Type B pancreatic cell (in vitro differentiated cells): ENCODE measurements at regions not wholly inside any gene's neighbourhood (a gene's known extent, or its start where the extent isn't known, plus 50 kb on each side); places are given as distances from the start of the nearest gene placed in this dataset.

Experiments
- DNase-seq: peaks from one replicate; pipeline ENCODE4 v3.0.0; 2021; ENCODE audit warnings: mixed read lengths; ENCODE audit not compliant: unreplicated experiment; ENCODE audit errors: extremely low spot score
- H3K27ac Mint-ChIP-seq: 2 replicates; pipeline ENCODE4 v1.8.0; 2021; ENCODE audit warnings: mild to moderate bottlenecking, mixed read lengths
- H3K27me3 Mint-ChIP-seq: 2 replicates; pipeline ENCODE4 v1.8.0; 2021; ENCODE audit warnings: mixed read lengths
- H3K36me3 Mint-ChIP-seq: 2 replicates; pipeline ENCODE4 v1.8.0; 2021; ENCODE audit warnings: mixed read lengths
- H3K4me1 Mint-ChIP-seq: one replicate; pipeline ENCODE4 v1.8.0; 2021; ENCODE audit warnings: mixed read lengths; ENCODE audit not compliant: unreplicated experiment
- H3K4me3 Mint-ChIP-seq: 2 replicates; pipeline ENCODE4 v1.8.0; 2021; ENCODE audit warnings: mild to moderate bottlenecking, mixed read lengths
- H3K9me3 Mint-ChIP-seq: 2 replicates; pipeline ENCODE4 v1.8.0; 2021; ENCODE audit warnings: mixed read lengths
- CTCF ChIP-seq: fragments of 200-600 bp; sonication (generic); conservative IDR thresholded peaks from 2 replicates; pipeline ENCODE4 v1.5.0; 2021; ENCODE audit warnings: antibody characterized with exemption, mild to moderate bottlenecking

DNA sequence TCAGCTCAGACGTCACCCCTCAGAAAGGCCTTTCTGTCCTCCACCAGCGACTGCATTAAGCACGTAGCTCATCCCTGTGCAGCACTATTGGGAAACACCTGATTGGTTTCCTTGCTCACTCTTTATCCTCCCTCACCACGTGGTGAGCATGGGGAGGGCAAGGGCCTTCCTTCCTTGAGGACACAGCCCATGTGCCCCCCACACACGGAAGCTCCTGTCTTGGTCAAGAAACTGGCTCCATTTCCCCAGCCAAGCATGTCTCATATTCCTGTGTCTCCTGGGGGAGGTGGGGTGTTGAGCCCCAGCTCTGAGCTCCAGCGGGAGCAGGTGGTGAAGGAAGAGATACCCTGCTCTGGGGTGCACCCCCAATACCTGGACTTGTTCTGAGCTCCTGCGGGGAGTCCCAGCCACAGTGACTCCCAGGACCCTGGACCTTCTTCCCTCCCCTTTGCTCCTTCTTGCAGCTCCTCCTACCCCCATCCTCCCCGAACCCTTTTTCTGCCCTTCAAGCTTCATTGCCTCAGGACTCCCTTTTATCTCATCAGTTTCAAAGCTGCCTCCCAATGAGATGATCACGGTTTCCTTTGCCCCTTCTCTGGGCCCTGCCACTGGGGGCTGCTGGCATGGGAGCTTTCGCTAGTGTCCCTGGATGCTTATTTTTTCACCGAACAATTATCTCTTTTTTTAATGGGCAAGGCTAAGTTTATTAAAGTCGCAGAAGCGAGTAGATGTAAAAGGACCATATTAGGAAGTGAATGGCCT, 230.1 kb downstream of the TFAP2C start:
- H3K4me3 Mint-ChIP-seq = peak overlapping the region; percentile 47
- peaks cover 4% of the 10 kb centered on the region for H3K27me3 Mint-ChIP-seq
- DNase-seq = no peak
- no peak for TF ChIP-seq CTCF
- H3K9me3 Mint-ChIP-seq = no peaks in the 10 kb centered on the region
- H3K27ac Mint-ChIP-seq = peak overlapping the region; percentile 81
- H3K36me3 Mint-ChIP-seq = no peaks in the 10 kb centered on the region
- peaks cover 38% of the 10 kb centered on the region for H3K4me1 Mint-ChIP-seq

DNA sequence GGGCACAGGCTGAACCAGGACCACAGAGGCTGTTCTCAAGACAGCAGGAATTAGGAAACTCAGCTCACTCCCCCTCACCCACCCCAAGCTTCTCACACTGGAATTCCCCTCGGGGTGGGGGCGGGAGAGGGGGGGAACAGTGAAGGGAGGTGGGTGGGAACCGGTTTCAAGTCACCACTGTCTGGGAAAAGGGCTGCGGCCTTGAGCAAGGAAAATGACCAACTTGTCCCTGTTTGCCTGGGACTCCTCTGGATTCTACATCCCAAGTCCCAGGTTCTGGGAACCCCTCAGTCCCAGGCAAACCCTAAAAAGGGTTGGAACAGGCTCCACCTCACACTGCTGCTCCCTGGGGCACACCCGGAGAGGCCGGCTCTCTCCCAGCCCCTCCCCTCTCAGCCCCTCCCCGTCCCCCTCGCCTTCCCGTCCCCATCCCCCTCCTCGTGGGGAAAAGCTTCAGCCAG, 230.7 kb downstream of the TFAP2C start:
- TF ChIP-seq CTCF = no peak
- no peaks in the 10 kb centered on the region for H3K36me3 Mint-ChIP-seq
- H3K27ac Mint-ChIP-seq = peak overlapping the region; percentile 81
- peaks cover 4% of the 10 kb centered on the region for H3K27me3 Mint-ChIP-seq
- DNase-seq = no peak
- peak overlapping the region; percentile 47 for H3K4me3 Mint-ChIP-seq
- peaks cover 38% of the 10 kb centered on the region for H3K4me1 Mint-ChIP-seq
- H3K9me3 Mint-ChIP-seq = no peaks in the 10 kb centered on the region

DNA sequence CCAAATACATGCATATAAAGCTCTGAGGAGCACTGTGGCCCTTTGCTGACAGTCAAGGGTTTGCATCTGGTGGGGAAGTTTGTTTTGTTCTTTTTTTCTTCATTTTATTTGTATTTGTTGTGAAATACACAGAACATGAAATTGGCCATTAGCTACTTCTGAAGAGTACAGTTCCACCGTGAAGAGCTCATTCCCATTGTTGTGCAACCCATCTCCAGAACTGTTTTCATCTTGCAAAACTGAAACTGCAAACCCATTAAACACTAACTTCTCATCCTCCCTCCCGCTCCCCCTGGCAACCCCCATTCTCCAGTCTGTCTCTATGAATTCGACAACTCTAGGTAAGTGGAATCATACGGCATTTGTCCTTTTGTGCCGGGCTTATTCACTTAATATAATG, 231.3 kb downstream of the TFAP2C start:
- no peak for DNase-seq
- no peak for TF ChIP-seq CTCF
- peak overlapping the region; percentile 81 for H3K27ac Mint-ChIP-seq
- H3K36me3 Mint-ChIP-seq = no peaks in the 10 kb centered on the region
- H3K4me3 Mint-ChIP-seq = peak overlapping the region; percentile 2
- peaks cover 38% of the 10 kb centered on the region for H3K4me1 Mint-ChIP-seq
- peaks cover 4% of the 10 kb centered on the region for H3K27me3 Mint-ChIP-seq
- no peaks in the 10 kb centered on the region for H3K9me3 Mint-ChIP-seq

- Mint-ChIP-seq H3K9me3 (no peaks in the 10 kb centered on the region), H3K36me3 (no peaks in the 10 kb centered on the region), H3K27ac (no peak overlapping the region), H3K4me3 (no peak overlapping the region), H3K4me1 (peaks cover 34% of the 10 kb centered on the region), H3K27me3 (peaks cover 9% of the 10 kb centered on the region)
- DNase-seq = no peak
- TF ChIP-seq CTCF = no peak
Measured at GRCh38 chr20:56861590-56861989, 232.5 kb downstream of the TFAP2C start.

- no peak for TF ChIP-seq CTCF
- H3K4me3 Mint-ChIP-seq = no peak overlapping the region
- peaks cover 17% of the 10 kb centered on the region for H3K4me1 Mint-ChIP-seq
- peaks cover 4% of the 10 kb centered on the region for H3K9me3 Mint-ChIP-seq
- peaks cover 12% of the 10 kb centered on the region for H3K27me3 Mint-ChIP-seq
- H3K36me3 Mint-ChIP-seq = no peaks in the 10 kb centered on the region
- H3K27ac Mint-ChIP-seq = no peak overlapping the region
- DNase-seq = no peak
Measured at GRCh38 chr20:56865055-56865454, 235.9 kb downstream of the TFAP2C start.
